HG03039 (cell line): ENCODE measurements at regions not wholly inside any gene's neighbourhood (a gene's known extent, or its start where the extent isn't known, plus 50 kb on each side); places are given as distances from the start of the nearest gene placed in this dataset.

Experiments used
- ATAC-seq: cut with Tn5 transposase; IDR thresholded peaks from one replicate; pipeline ENCODE4 v1.9.1; 2021; ENCODE audit warnings: mild to moderate bottlenecking, moderate library complexity; ENCODE audit not compliant: unreplicated experiment

DNA sequence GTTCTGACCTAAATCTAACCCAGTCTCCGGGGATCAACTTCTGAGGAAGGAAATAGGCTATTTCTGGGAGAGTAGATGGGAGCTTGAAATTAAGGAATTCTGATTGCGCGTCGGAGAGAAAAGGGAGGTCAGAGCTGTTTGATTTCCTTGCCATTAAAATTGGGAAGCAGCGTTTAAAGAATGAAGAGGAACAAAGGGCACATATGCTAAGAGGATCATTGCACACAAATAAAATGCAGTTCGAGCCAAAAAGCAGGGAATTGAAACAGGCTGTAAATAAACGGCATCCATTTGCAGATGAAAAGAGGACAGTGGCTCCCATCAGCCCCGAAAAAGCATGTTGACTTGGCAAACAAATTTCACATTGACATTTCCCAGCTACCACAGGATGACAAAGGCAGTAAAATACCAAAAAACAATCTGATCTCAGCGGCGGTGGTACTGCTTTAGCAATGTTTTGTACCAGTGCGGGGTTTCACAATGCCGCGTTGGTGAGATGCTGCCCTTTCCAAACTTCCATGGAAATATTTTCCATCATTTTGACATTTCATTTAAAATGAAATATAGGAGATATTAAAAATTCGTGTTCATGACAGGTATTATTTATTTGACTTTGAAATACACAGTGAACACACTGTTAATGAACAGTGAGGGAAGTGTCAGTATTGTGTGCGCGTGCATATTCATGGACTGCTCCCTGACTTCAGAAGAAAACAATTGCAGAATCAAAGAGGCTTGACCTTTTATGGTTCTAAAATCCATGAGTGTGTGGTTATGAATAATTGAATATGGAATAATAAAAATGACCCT, 108.8 kb downstream of the SQOR start:
- ATAC-seq = no peak

DNA sequence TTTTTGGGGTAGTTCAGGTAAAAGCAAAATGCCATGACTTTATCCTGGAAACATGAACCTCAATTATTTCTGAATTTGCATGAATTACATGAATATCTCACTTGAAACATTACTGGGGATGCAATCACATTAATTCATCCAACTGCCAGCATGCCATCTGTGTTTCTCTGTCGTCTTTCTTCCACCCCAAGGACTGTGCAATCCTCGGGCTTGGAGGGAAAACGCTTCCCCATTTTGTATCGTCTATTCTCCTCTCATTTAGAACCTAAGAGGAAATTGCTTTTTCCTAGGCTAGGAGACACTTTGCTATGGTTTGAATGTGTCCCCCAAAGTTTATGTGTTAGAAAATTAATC, 109.4 kb downstream of the SQOR start:
- ATAC-seq = no peak

DNA sequence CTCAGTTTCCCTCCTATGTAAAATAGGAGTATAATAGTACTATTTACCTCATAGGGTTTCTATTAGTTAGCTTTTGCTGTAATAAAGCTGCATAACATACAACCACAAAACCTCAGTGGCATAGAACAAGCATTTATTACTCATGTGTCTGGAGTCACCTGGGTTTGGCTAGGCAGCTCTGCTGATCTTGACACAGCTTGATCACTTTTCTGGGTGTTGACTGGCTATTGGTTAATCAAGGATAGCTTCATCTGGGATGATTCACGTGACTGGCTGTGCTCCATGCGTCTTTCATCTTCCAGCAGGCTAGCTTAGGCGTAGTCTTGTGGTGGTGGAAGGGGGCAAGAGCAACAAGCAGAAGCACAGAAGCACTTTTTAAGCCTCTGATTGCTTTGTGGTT, 112.6 kb downstream of the SQOR start:
- ATAC-seq = no peak

DNA sequence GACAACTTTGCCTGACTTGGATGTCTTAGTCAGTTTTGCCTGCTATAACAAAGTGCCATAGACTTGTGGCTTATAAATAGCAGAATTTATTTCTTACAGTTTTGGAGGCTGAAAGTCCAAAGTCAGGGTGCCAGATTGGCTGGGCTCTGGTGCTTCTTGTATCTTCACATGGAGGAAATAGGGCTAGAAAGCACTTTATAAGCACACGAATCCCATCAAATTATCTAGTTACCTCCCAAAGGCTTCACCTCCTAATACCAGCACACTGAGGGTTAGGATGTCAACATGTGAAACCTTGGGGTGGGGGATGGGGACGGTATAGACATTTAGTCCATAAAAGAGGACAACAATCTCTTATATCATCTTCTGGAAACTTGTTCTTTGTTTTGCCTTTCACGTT, 116.8 kb downstream of the SQOR start:
- ATAC-seq = no peak

DNA sequence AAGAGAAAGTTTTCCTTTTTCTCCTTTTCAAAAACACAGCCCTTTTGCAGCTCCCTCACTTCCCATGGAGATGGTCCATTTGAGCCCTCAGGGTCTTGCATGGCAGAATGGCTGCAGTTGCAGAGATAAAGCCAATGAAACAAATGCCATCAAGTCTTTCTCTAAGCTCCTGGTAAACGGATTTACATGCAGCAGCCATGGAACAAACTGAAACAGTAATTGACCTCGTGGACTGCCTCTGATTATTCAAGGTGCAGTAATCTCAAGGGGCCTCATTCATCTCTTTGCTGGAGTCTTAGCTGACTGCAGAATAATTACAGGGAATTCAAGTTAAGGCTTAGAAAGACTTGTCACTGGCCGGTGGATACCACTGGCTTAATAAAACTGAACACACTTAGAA, 125.1 kb downstream of the SQOR start:
- ATAC-seq = no peak

DNA sequence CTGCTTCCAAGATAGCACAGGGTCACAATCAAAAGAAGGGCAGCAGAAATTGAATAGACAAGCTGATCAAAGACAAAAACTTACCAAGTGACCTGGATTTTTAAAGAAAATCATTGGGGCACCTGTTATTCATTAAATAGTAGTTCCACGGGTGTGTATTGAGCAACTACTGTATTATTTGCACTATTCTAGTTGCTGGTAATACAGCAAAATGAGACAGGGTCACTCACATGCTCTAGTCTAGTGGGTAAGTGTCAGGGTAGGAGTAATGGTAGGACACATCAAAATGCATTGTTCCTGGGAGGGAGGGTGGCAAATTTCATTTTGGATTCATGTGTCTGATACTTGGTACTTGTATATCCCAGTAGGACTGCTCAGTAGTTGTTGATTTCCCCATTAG, 127.9 kb downstream of the SQOR start:
- no peak for ATAC-seq

DNA sequence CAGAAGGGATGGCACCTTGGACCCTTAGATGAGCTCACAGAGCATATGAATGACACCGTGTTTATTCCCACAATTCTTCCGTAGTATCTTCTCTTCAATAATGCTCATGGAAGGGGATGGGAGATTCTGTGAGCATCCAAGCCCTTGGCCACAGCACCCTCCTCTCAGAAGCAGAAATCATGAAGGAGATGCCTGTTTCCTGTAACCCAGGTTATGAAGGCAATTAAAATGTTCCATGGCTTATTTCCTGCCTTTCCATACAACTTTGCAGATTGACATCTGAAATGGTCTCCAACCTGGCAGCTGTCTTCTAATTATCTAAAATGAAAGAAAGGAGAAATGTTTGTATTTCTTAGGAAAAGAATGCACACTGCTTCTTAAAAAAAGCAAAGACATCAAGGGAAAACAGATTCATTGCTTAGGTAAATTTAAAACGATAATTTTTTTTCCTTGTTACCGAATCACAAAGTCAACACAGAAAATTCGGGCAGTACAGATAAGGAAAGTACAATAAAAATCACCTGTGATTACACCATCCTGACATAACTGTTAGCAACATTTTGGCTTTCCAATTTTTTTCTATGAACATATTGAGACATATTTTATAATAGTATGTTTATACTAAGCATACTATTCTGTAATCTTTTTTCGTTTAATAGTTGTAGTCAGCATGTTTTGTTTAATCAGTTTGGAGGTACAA, 128.5 kb downstream of the SQOR start:
- ATAC-seq = no peak

DNA sequence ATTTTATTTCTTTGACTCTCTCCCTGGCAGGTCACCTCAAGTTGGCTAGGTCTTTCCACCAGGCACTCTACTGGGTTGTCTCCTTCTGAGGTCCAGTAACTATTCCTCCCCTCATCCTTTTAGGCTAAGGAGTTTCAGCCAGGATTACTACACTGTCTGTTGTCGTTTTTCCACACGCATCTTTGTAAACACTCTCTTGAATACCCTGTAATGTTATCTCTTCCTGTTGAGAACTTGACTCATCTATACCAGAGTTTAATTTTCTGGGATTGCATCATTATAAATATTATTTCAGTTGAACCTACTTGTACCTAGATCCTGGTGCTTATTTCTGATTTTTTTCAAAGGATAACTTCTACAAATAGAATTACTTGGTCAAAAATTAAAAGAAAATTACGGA, 138.3 kb downstream of the SQOR start:
- ATAC-seq = no peak

DNA sequence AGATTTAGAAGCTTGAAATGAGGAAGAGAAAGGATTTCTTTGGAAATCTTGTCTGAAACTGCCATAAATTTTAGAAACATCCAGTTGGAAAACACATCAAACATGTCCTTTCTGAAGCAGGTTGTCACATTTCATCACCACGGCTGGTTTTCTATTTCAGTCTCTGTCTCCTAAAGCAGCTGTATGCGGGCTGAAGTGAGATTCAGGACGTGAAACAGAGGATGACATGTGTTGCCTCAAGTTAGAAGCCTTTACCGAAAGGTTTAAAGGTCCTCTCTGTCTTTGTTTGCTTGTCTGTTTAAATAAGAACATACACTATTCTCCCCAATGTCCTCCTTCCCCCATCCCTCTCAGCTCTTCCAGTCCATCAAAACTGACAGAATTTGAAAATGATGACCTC, 141.9 kb downstream of the SQOR start:
- no peak for ATAC-seq

DNA sequence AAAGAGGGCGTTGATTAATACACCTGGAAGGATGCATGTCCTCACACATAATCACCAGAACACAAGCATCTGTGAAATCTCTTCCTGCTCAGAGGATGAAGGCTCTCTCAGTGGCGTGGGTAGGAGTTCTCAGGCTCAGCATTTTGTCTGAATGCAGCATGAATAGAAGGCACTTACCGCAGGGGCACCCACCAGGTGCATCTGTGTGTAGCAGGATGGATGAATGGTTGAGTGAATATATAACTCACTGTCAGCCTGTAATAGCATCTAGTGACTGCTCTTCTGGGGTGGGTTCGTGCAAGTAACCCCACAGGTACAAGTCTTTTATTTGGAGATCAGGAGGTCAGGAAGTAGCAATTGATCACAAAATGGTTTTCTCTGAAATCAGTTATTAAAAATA, 143.0 kb downstream of the SQOR start:
- no peak for ATAC-seq

DNA sequence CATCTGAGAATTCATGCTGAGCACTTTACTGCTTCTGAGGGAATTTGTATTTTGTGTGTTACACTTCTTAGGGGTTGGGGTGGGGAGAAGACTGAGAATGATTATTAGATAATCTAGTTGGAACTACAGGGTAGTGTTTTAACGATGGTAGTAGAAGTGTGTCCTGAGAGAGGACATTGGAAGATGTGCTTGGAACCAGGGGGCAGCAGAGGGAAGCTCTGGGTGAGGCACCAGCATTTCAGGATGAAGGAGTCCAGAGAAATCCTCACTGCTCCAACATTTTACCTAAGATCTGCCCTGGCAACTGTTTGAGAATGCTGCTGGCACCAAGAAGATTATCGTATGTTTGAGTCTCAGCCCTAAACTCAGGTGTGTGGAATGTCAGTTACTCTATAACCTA, 145.5 kb downstream of the SQOR start:
- ATAC-seq = no peak

DNA sequence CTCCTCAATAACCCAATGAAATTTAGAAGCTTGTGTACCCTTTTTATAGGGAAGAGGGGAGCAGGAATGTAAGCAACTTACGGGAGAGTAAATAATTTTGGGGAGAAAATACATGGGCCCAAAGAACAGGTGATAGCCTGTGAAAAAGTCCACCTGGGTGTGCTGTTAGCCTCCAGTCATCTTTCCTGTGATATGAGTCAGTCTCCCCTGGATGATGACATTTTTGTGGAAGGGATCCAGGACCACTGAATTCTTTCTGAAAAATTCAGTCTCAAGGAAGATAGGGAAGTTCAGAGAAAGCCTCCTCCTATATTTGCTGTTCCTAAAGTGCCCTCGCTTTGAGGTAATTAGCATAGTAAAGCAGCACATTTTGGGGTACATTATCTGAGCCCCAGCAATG, 149.8 kb downstream of the SQOR start:
- no peak for ATAC-seq

DNA sequence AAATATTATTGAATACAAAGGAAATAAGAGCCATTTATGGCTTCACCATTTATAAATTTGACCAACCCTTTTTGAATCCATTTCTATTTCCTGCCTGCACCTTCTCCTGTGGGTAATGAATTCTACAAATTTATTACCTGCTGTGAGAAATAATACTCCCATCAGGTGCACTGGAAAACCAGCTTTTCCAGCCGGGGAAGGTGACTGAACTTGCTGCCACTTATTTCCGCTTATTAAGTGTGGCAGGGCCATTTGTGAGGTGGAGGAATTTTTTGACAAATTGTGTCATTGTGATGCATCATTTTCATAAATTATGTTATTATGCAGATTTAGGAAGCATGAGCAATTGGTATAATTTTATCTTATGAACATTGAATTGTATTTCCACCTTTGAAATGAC, 151.1 kb downstream of the SQOR start:
- no peak for ATAC-seq

DNA sequence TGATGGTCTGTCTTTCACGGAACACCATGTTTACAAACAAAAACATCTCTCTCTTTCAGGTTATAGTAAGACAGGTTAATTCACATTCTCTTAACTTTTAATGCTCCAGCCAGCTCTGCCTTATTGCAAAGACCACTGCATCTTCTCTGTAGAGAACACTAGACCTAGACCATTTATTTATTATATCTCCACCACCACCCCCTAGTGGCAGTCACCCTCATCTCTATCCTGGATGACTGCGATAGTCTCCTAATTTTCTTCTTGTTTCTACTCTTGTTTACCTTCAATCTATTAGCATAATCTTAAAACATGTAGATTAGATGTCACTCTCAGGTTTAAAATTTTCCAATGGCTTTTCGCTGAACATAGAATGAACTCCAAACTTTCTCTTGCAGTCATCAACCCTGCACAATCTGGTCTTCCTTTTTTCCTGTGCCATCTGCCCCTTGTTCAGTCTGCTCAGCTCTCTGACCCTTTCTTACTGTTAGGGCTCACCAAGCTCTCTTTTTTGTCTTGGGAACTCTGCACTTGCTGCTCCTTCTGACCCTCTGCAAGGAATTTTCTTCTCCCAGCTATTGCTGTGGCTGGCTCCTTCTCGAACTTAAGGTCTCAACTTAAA, 155.6 kb downstream of the SQOR start:
- no peak for ATAC-seq

DNA sequence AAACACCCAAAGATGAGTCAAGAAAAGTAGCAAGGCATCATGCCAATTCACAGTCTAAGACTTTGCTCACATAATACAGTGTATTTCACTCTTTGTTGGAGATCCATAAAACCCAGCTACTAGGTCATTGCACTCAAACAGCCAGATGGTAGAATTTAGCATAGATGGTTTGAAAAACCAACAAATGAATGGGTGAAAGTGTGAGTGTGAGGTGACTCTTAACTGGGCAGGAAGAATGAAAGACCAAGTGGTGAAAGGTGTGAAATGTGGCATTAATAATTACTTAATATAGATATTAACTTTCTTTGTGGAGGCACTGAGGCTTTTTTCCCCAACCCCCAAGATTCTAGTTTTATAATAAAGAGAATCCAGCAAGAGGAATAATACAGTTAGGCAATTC, 159.5 kb downstream of the SQOR start:
- no peak for ATAC-seq

DNA sequence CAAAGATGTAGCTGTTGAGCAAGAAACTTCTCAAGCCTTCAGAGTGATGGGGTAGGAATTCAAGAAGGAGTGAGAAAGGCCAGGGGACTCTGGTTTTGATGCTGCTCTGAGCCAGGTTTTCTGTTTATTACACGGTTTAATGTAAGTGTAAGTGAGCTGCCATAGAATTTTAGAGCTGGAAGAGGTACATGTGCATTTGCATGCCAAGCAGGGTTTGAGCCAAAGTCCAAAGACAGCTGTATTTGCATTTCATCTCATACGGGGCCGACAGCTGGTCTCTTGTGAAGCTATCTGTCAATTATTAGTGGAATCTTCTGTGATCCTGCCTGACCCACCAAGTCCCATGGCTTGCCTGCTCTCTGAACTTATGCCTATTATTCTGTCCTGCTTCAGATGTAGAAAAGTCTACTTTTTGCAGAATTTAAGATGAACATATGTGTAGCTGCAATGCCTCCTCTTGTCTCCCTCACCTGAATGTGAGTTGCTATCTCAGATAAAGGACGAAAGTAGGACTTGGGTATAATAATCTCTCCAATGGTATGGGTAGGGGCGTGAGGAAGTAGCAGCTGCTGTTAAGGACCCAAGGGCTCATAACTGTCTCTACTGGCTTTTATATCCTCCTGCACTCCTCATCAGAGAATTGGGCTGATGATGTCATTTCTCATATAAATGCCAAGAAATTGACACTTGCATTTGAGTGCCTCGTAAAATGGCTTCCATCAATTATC, 160.0 kb downstream of the SQOR start:
- no peak for ATAC-seq

DNA sequence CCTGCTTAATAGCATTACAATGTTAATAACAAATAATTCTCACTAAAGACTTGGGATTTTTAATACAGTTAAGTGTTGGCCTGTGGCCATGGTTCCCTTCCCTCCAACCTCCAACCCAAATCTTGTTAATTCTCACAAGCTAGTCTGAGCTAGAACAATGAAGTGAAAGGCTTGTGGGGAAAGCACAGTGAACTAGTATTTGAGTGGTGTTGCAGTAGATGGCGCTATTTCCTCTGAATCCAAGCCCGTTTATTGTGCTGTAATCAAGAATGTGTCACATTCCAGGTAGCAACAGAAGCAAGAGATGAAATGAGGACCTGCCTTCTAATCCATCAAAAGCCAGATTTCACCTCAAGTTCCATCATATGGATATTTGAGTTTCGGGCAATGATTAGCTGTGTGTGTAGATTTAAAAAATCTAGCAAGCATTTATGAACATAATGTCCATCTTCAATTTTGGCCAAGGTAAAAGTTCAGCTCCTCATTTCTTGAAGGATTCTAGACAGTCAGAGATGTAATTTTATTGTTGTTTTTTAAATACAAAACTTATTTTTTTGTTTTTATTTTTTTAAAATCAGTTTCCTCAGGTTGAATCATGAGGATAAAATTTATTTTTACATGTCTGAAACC, 160.7 kb downstream of the SQOR start:
- ATAC-seq = no peak

DNA sequence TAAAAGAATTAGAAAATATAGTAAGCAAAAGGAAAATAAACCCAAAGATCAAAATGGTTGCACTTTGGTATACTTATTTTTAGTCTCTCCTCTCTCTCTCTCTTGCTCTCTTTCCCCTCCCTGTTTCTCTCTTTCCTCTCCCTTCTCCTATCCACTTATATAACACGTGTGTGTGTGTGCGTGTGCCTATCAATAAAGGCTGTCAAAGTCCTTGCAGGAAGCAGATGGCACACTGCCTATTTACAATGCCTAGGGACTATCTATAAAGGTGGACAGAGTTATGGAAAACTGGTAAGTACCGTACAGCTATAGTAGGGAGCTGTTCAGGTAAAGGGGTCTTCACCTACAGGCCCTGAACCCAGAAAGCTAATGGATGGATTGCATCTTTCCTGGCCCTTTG, 161.6 kb downstream of the SQOR start:
- ATAC-seq = no peak

DNA sequence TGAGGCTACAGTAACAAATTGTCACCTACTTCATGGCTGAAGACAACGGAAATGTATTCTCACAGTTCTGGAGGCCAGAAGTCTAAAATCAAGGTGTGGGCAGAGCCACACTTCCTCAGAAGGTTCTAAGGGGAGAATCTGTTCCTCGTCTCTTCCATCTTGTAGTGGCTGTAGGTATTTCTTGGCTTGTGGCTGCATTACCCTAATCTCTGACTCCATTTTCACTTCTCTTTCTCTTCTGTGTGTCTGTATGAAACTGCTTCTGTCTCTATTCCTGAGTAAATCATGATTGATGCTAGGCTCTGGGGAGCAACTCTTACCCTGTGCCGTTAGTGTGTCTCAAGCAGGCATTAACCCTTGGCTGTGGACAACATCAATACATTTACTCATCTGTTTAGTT, 164.7 kb downstream of the SQOR start:
- no peak for ATAC-seq

DNA sequence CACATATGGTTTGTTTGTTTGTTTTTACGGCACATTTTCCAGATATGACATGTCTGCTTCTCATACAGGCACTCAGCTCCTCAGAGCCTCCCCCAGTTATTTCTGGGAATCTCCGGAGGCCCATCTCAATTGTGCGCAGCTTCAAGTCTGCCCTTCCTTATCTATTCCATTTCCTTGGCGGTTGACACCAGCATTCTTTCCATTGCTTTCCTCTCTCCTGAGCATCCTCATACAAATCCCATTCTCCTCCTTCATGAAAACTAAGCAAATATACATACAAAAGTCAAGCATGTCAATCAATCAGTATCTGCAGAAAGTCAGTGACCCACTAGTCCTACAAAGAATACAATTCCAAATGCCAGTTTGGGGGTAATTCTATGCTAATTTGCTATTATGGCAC, 166.7 kb downstream of the SQOR start:
- ATAC-seq = no peak

DNA sequence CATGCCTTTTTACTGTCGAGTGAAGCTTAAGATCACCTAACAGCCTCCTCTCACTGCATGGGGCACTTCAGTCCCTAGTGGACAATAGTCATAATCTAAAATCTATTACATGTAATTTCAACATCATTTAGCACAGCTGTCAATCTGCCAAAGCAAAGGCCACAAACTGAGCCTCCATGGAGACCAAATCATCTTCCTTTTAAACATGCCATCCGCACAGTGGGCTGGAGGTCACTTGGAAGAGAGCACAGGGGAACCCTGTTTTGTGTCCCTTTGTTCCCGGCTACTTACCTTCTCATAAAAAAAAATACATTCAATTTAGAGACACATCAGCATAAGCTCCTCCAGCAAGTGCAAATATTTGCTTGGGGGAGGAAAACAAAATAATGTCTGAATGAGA, 167.3 kb downstream of the SQOR start:
- no peak for ATAC-seq
